ENCODE measurements at regions not wholly inside any gene's neighbourhood (a gene's known extent, or its start where the extent isn't known, plus 50 kb on each side); places are given as distances from the start of the nearest gene placed in this dataset.
"Not testable (repeated sequence)": the region's sequence is repeated elsewhere in the genome, so short reads cannot be mapped to it uniquely, and the experiment has no call there.

DNA sequence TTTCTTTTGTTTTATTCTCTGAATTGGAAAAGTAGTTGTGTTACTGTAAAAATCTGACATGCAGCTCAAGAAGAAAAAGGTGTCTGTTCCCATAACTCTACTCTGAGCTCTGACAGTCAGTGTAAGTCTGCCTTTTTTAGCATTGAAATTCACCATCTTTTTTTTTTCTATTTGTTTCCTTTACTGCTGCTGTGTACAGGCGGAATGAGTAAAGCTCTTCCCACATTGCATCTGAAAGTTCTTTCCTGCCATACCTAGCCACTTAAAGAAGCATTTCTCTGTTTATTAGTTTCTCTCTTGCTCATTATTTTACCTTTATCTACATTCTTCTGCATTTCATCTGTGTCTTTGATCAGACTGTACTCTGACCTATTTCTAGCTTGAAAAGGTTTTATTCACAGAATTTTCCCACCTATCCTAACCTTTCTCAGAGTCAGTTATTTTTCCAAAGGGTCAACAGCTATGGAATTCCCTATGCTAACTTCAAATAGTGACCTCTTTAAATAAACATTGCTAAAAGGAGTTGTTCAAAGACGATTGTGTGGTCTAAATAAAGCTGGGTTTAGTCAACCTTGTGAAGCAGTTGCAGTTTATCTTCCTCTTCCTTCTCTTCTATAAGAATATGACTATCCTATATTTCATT lies 1303.1 kb upstream of the ZEB2 start:
- no peak for DNase-seq (ENCODE audit: low spot score)

DNA sequence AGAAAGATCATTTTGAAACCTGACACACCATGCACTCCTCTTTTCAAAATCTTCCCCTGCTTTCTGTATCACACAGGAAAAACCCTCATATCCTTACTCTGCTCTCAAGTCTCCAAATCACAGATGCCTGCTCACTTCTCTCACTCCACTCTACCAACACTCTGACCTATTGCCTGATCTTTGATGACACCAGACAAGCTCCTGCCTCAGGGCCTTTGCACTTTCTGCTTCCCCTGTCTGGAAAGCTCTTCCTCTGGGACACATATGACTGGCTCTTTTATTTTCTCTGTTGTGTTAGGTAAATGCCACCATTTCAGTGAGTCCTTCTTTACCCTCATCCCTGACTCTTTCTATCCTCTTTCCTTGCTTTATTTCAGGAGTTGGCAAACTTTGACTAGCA lies 1300.7 kb upstream of the ZEB2 start:
- no peak for DNase-seq (ENCODE audit: low spot score)

DNA sequence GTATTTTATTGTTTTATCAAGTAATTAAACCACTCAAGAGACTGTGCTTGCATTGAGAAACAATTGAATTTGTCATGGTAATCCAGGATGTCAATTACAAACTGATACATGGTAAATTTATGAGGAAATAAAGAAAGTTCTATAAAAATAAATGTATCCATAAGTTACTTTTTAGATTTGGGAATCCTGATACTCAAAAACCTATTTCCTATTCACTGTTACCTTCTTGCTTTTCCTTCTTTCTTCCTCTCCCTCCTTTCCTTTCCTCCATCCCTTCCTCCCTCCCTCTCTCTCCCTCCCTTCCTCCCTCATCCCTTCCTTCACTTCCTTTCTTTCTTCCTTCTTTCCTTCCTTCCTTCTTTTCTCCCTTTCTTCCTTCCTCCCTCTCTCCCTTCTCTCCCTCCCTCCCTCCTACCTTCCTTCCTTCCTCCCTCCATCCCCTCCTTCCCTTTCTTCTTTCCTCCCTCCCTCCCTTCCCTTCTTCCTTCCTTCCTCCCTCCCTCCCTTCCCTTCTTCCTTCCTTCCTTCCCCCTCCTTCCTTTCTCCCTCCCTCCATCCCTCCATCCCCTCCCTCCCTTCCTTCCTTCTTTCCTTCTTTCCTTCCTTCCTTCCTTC lies 1299.1 kb upstream of the ZEB2 start:
- no peak for DNase-seq (ENCODE audit: low spot score)

DNA sequence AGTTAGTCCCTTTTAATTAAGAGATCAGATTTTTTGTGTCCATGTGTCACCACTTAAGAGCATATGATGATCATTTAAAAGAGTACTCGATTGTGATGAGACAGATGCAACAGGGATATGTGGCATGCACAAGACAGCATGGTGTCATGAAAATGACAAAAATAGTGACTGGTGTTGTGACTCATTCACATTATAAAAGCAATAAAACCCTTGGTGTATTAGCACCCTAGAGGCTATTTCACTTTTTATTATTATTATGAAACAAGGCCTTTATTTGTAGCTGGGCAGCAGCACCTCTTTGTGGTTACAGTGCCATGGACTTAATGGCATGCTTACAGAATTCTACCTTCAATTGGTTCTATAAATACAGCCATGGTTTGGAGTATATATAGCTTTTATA lies 1296.0 kb upstream of the ZEB2 start:
- no peak for DNase-seq (ENCODE audit: low spot score)

DNA sequence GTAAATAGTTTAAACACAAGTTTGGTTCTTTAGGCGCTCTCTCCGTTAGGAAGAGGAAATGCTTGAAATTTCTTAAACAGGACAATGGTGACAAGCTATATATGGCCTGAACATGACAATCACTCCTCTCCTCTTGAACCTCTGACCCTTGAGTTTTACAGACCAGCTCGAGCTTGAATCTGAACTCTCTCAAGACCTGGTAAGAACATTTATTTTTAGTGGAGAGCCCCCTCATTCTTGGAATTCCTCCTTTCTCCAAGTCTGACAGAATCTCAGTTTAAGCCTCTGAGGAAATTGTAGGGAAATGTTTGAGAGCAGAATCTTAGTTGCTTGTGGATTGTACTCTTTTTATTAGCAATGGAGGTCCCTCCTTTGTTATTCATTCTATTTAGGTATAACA lies 1293.6 kb upstream of the ZEB2 start:
- no peak for DNase-seq (ENCODE audit: low spot score)

DNA sequence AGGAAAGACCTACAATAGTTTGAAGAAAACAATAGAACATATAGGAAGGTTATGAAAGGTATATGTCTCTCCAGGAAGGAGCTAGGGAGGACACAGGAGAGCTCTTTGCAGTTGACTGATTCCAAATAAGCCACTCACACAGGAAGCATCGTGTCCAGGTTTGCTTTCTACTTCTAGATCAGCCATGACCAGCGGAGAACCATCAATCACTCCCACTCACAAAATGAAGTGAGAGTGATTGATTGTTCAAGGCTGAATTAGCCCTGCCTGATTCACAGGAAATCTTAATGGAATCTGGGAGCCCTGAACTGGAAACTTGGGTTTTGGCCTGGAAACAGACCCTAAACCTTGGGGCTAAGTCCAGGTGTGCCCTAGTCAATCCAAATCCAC lies 1292.2 kb upstream of the ZEB2 start:
- no peak for DNase-seq (ENCODE audit: low spot score)

DNA sequence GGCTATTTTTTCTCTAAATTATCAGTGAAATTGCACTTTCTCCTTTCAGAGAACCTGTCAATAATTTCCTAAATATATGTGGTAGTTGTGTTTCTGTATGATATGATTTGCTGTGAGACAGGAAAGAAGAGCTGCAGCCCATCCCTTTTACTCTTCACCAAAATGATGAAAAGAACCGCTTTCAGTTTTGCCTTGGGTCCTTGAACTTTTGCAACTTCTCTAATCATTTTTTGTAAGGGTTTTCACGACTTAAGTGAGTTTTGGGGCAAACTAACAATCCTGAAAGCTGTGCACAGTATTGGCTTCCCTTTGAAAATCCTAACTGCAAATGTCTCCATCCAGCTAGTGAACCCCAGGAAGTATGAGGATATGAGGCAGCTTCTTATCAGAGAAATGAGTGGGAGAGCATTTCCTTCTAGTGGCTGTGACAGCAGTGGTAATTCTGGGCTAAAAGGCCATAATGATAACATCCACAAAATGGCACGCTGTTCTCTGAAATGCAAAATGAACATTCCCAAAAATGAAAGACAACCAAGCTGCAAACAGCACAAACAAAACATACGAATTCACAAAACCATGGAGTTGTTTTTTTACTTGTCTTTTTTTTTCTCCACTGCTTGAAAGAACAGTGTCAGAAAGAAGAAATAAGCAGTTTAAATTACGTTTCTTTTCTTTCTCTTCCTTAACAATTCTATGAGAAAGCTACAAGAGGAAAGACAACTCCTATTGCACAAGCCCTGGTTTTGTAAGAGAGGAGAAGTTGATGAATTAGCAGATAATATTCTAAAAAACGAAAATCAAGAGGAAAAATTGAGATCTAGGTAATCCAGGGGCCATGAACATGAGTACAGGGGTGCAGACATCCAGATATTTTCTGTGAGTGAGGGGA lies 1291.6 kb upstream of the ZEB2 start:
- no peak for DNase-seq (ENCODE audit: low spot score)

DNA sequence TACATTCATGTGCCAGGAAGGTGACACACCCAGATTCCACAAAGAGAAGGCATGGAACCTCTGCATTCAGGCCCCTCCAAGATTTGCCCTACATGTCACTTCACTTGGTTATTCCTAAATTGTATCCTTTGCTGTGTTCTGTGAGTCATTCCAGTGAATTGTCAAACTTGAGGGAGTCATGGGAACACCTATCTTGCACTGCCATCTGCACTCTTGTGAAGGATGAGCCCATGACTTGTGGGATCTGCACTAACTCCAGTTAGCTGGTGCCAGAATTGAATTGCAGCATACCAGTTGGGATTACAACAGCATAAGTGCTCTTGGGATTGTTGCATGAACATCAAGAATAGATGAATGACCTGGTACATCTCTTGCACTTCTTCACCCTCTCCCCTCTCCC lies 1288.0 kb upstream of the ZEB2 start:
- no peak for DNase-seq (ENCODE audit: low spot score)

DNA sequence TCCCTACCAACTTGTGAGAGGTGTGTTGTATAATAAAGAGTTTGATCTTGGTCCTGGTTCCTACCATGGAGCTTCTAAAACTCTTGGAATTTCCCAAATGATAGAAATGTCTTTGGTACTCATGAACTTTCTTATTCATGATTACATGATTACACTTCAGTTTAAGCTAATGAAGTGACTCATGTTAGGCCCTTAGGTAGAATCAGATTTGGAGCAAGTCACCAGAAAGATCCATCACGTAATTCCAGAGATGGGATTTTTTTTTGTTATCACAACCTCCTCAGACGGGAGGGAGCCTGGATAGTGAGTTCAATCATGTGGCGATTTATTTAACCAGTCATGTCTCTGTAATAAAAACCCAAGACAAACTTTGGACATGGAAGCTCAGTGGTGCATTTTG lies 1287.6 kb upstream of the ZEB2 start:
- DNase-seq (ENCODE audit: low spot score) = no peak

DNA sequence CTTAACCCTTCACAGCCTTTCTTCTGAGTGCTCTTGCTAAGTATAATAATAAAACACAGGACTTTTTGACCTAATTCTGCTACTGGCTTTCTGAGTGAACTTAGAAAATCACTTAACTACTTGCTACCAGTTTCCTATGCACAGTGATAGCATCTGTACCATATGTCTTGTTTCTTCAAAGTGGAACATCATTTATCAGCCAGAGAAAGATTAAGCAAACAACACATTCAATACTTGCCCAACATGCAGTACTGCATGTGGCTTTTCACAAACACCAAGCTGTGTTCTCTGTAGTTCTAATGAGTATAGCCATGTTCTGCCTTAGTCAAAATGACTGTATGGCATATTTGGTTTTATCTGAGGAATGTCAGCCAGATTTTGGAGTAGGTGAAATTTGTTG lies 1286.6 kb upstream of the ZEB2 start:
- DNase-seq (ENCODE audit: low spot score) = no peak

DNA sequence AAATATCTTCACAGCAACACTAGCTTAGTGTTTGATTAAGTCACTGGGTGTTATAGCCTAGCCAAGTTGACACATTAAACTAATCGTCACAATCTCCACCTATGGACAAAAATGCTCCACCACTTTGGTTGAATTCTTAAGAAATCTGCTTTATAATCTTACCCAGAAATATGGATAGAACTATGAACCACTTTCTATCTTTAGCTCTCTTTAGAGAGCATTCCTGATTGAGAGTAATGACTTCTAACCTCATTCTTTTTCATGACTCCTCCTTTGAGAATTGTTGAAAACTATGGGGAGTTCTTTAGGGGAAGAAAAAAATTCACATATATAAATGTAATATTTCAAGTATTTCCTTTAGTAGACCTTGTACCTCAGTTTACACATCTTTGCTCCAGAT lies 1282.2 kb upstream of the ZEB2 start:
- DNase-seq (ENCODE audit: low spot score) = no peak

DNA sequence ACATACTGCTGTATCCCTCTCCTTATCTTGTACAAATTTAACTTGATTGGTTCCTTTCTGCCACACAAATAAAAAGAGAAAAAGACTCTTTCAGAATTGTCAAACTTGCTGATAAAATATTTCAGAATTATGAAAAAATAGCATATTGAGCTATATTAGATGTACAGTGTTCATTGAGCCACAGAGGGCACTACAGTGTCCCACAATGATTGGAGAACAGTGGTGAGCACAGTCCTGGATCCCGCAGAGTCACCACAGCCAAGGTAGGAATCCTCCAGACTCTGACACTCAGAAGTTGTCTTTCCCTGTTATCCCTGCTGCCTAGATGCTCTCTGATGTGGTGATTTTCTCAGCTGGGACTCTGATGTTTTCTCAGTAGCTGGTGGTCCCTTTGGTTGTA lies 1281.3 kb upstream of the ZEB2 start:
- DNase-seq (ENCODE audit: low spot score) = no peak

DNA sequence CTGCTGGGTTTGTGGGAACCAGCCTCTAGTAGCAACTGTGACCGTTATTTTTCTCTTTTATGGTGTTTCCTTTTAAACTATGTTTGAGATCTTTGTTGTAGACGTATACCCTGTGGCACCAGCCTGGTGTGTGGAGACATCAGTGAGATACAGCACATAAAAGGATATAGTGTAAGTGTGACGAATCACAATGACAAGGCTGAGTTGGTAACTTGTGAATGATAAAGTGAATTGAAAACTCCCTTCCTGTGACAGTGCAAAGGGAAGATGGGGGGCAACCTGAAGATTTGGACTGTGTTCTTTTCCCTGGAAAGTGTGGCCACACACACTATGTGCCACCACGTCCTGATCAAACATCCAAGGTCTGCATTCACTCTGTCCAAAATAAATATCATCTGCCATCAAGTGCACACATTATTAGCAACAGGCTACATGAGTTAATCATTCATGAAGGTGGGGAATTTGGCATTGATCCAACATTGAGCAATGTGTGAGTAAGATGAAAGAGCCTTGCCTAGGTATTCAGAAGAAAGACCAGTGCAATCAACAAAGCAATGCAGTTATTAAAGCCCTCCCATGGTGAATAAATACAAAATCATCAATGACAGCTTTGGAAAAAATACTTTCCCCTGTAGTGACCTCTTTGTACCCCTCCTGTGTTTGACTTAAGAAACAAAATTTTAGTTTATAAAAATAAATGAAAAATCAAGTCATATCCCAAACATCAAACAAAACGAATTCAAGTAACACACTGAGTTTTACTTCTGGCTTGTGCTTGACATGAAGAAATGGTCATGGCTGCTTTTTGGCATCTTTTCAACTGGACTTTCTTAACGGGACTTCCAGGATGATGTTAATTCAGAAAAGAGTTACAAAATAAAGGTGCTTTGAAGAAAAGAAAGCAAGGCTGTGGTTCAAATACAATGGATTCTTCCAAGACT lies 1280.5 kb upstream of the ZEB2 start:
- no peak for DNase-seq (ENCODE audit: low spot score)

DNA sequence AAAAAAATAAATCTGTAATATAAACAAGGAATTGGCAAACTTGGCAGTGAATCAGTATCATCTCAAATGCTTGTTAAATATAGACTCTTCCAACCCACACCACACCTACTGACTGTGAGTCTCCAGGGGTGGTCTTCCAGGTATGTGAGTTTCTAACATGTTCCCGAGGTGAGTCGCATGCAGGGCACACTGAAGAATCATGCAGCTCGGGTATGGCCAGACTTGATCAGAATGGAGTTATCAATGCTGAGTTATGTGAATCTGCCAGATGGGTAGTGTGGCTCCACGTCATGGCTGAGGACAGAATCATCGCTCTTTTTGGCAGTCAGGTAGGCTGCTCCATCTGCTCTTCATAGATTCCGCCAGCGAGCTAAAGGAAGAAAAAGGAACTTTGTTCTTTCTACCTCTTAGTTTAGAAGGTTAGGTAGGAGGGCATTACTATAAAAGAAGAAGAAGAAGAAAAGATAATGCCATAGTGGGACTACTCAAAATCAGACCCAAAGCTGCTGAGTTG lies 1279.7 kb upstream of the ZEB2 start:
- DNase-seq (ENCODE audit: low spot score) = no peak

DNA sequence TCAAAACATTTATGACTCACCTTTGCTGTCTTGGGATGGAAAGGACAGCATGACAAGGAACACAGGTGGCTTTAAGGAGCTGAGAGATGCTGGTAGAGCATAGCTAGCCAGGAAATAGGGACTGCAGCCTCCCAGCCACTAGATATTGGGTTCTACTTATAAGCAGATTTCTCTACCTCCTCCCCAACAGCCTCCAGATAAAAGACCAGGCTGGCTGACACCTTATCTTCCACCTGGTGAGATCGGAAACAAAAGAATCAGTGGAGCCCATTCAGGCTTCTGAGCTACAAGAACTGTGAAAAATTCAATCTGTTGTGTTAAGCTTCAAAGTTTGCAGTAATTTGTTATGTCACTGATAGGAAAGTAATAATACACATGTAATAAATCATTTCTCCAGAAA lies 1278.5 kb upstream of the ZEB2 start:
- DNase-seq (ENCODE audit: low spot score) = no peak

DNA sequence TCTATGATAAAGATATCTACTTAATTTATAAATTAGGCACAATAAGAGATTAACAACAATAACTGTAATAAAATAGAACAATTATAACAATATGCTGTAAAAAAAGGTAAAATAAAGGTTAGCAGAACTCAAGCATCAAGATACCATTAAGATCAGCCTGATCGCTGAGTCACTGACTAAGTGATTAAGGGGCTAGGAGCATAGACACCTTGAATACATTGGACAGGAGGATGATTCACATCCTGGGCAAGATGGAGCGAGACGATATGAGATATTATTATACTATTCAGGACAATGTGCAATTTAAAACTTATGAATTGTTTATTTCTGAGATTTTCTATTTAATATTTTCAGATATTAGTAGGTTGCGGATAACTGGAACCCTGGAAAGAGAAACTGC lies 1277.8 kb upstream of the ZEB2 start:
- no peak for DNase-seq (ENCODE audit: low spot score)

DNA sequence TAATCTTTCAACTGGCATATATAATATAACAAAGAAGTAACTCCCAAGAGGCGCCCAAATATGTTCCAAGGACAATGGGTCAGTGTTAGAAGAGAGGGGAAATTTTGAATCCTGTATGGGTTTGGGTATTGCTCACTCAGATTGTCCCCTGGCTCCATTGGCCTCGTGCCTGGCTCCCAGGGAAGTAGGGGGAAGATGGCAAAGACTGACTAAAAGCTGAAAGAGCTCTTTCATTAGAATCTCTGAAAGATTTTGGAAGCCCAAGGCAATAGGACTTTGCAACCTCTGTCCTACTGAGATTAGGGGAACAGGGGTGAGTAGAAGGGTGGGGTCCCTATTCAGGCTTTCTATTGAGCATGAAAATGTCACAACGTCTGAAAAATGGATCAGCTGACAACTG lies 1272.8 kb upstream of the ZEB2 start:
- DNase-seq (ENCODE audit: low spot score) = no peak

DNA sequence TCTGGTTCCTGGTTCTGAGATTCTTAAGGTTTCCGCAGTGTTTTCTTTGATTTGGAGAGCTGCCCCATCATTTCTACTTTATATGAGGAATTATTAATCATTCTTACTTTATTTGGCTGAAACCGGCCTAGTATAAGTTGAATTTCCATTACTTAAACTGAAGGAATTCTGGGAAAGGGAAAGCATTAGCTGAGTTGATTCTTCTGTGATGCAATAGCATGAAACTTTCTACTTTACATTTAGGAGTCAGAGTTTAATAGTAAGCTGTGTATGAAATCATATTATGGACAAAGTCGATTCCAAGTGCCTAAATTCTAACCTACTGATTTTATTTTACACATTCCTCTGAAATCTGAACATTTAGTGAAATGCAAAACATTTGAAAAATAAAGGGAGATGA lies 1269.7 kb upstream of the ZEB2 start:
- no peak for DNase-seq (ENCODE audit: low spot score)

DNA sequence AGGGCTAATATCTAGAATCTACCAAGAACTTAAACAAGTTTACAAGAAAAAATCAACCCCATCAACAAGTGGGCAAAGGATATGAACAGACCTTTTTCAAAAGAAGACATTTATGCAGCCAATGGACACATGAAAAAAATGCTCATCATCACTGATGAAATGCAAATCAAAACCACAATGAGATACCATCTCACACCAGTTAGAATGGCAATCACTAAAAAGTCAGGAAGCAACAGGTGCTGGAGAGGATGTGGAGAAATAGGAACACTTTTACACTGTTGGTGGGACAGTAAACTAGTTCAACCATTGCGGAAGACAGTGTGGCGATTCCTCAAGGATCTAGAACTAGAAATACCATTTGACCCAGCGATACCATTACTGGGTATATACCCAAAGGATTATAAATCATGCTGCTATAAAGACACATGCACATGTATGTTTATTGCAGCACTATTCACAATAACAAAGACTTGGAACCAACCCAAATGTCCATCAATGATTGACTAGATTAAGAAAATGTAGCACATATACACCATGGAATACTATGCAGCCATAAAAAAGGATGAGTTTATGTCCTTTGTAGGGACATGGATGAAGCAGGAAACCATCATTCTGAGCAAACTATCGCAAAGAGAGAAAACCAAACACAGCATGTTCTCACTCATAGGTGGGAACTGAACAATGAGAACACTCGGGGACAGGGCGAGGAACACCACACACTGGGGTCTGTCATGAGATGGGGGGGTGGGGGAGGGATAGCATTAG lies 1267.9 kb upstream of the ZEB2 start:
- not testable (repeated sequence) for DNase-seq (ENCODE audit: low spot score)

DNA sequence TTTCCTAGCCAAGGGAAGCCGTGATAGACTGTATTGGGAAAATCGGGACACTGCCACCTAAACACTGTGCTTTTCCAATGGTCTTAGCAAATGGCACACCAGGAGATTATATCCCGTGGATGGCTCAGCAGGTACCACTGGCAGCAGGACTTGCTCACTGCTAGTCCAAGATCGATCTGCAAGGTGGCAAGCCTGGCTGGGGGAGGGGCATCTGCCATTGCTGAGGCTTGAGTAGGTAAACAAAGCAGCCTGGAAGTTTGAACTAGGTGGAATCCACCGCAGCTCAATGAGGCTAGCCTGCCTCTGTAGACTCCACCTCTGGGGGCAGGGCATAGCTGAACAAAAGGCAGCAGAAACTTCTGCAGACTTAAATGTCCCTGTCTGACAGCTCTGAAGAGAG lies 1262.7 kb upstream of the ZEB2 start:
- DNase-seq (ENCODE audit: low spot score) = not testable (repeated sequence)

DNA sequence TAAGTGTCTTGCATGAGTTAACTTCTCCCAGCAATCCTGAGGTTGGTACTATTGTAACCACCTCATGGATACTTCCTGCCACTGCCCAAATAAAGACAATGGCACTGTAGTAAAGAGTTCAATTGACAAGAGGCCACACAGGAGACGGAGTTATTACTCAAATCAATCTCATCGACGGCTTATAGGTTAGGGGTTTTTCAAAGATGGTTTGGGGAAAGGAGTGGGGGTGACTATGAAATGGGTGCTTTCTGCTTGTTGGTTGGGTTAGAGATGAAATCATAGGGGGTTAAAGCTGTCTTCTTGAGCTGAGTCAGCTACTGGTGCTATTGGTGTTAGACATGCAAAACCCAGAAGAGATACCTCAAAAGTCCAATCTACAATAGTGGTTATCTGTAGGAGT lies 1258.0 kb upstream of the ZEB2 start:
- no peak for DNase-seq (ENCODE audit: low spot score)

Measured in mesenteric fat pad (tissue), 1 donor.